ENCODE measurements at regions not wholly inside any gene's neighbourhood (a gene's known extent, or its start where the extent isn't known, plus 50 kb on each side); places are given as distances from the start of the nearest gene placed in this dataset.

DNA sequence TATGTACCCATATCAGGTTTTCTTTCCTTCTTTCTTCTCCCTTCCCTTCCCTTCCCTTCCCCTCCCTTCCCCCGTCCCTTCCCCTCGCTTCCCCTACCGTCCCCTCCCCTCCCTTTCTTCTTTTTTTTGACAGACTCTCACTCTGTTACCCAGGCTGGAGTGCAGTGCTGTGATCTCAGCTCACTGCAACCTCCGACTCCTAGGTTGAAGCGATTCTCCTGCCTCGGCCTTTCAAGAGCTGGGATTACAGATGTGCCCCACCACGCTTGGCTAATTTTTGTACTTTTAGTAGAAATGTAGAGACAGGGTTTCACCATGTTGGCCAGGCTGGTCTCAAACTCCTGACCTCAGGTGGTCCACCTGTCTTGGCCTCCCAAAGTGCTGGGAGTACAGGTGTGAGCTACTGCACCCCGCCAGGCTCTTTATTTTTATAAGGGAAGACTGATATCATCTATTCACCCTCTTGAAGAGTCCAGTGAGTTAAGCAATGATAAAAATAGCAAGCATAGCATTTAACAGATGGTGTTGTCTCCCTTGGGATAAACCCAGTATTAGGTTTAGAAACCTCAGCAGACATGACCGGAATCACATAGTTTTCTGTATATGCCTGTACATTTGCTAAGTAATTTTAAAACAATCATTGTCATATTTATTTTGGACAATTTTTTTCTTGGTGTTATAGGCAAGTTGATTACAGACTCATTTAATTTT is 888.4 kb downstream of the TRIB2 start:
- H3K4me1 ChIP-seq (ENCODE audit: control extremely low read depth in 1 of 4, control insufficient read depth in 4 of 4, insufficient read depth in 4 of 4, low read length in 3 of 4), result no peaks in the 10 kb centered on the region
- H3K4me3 ChIP-seq (ENCODE audit: control insufficient read depth in 1 of 7, extremely low read depth in 1 of 7, insufficient read depth in 4 of 7, low read depth in 2 of 7, low read length in 6 of 7), result no peak overlapping the region
- H3K9me3 ChIP-seq (ENCODE audit: control extremely low read depth in 1 of 5, control insufficient read depth in 4 of 5, insufficient read depth in 2 of 5, low read depth in 1 of 5, low read length in 4 of 5), result no peaks in the 10 kb centered on the region
- H3K27me3 ChIP-seq (replicated peaks in 2 of 5; ENCODE audit: control insufficient read depth in 4 of 5, insufficient read depth in 5 of 5, low read length in 4 of 5), result no peaks in the 10 kb centered on the region
- no peak for DNase-seq
- no peaks in the 10 kb centered on the region for H3K36me3 ChIP-seq (ENCODE audit: control insufficient read depth in 4 of 4, insufficient read depth in 4 of 4, low read length in 3 of 4)
- WGBS (ENCODE audit: insufficient coverage), result 94% methylated on average over 7 of the region's 9 CpGs
- ChIA-PET CTCF (no interaction called here), POLR2A (no interaction called here)
- H3K27ac ChIP-seq (ENCODE audit: insufficient read depth in 1 of 2, low read depth in 1 of 2, low read length in 2 of 2, poor library complexity in 1 of 2, severe bottlenecking in 2 of 2), result no peak overlapping the region

DNA sequence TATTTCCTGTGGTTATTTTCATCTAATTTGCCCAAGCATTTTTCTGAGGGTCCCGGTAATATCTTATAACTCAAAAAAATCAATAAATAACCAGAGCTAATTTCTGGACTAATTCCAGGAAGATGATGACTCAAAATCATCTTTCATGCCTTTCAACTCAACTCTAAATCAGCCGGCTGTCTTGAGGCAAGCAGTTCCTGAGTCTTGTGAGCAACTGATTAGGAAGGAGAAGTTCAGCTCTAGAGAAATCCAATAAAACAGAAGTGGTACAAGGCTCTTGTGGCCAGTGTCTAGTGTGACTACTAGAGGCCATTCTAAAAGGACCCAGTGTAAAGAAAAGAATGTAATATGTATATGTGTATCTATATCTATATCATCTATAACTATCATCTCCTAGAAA is 890.4 kb downstream of the TRIB2 start:
- Histone ChIP-seq H3K27ac (ENCODE audit: insufficient read depth in 1 of 2, low read depth in 1 of 2, low read length in 2 of 2, poor library complexity in 1 of 2, severe bottlenecking in 2 of 2) (no peak overlapping the region), H3K36me3 (ENCODE audit: control insufficient read depth in 4 of 4, insufficient read depth in 4 of 4, low read length in 3 of 4) (no peaks in the 10 kb centered on the region), H3K9me3 (ENCODE audit: control extremely low read depth in 1 of 5, control insufficient read depth in 4 of 5, insufficient read depth in 2 of 5, low read depth in 1 of 5, low read length in 4 of 5) (no peaks in the 10 kb centered on the region), H3K4me3 (ENCODE audit: control insufficient read depth in 1 of 7, extremely low read depth in 1 of 7, insufficient read depth in 4 of 7, low read depth in 2 of 7, low read length in 6 of 7) (no peak overlapping the region), H3K4me1 (ENCODE audit: control extremely low read depth in 1 of 4, control insufficient read depth in 4 of 4, insufficient read depth in 4 of 4, low read length in 3 of 4) (no peaks in the 10 kb centered on the region), H3K27me3 (replicated peaks in 2 of 5; ENCODE audit: control insufficient read depth in 4 of 5, insufficient read depth in 5 of 5, low read length in 4 of 5) (no peaks in the 10 kb centered on the region)
- ChIA-PET CTCF (no interaction called here), POLR2A (no interaction called here)
- no CpG with 5 or more reads among the region's 2 CpGs for WGBS (ENCODE audit: insufficient coverage)
- no peak for DNase-seq

GRCh38 chr2:13611939-13612338 is 895.2 kb downstream of the TRIB2 start:
- Histone ChIP-seq H3K36me3 (ENCODE audit: control insufficient read depth in 4 of 4, insufficient read depth in 4 of 4, low read length in 3 of 4) (no peaks in the 10 kb centered on the region), H3K9me3 (ENCODE audit: control extremely low read depth in 1 of 5, control insufficient read depth in 4 of 5, insufficient read depth in 2 of 5, low read depth in 1 of 5, low read length in 4 of 5) (no peaks in the 10 kb centered on the region), H3K27ac (ENCODE audit: insufficient read depth in 1 of 2, low read depth in 1 of 2, low read length in 2 of 2, poor library complexity in 1 of 2, severe bottlenecking in 2 of 2) (no peak overlapping the region), H3K4me1 (ENCODE audit: control extremely low read depth in 1 of 4, control insufficient read depth in 4 of 4, insufficient read depth in 4 of 4, low read length in 3 of 4) (no peaks in the 10 kb centered on the region), H3K4me3 (ENCODE audit: control insufficient read depth in 1 of 7, extremely low read depth in 1 of 7, insufficient read depth in 4 of 7, low read depth in 2 of 7, low read length in 6 of 7) (no peak overlapping the region), H3K27me3 (replicated peaks in 2 of 5; ENCODE audit: control insufficient read depth in 4 of 5, insufficient read depth in 5 of 5, low read length in 4 of 5) (no peaks in the 10 kb centered on the region)
- DNase-seq, result no peak
- WGBS (ENCODE audit: insufficient coverage), result 50% methylated on average over 1 of the region's 1 CpG
- CTCF ChIA-PET, result no interaction called here
- POLR2A ChIA-PET, result no interaction called here

DNA sequence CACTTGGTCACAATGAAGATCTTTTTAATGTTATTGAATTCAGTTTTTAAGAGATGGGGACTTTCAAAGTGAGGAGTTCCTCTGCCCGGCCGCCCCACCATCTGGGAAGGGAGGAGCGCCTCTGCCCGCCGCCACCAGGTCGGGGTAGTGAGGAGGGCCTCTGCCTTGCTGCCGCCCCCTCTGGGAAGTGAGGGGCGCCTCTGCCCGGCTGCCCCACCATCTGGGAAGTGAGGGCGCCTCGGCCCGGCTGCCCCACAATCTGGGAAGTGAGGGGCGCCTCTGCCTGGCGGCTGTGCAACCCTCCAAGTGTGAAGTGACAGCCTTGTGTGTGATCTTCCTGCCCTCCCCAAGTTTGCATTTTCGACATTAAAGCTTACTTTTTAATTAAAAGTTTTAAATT is 899.3 kb downstream of the TRIB2 start:
- CTCF ChIA-PET, result no interaction called here
- H3K27me3 ChIP-seq (replicated peaks in 2 of 5; ENCODE audit: control insufficient read depth in 4 of 5, insufficient read depth in 5 of 5, low read length in 4 of 5), result no peaks in the 10 kb centered on the region
- no peak for DNase-seq
- no peaks in the 10 kb centered on the region for H3K36me3 ChIP-seq (ENCODE audit: control insufficient read depth in 4 of 4, insufficient read depth in 4 of 4, low read length in 3 of 4)
- 97% methylated on average over 6 of the region's 15 CpGs for WGBS (ENCODE audit: insufficient coverage)
- no peaks in the 10 kb centered on the region for H3K9me3 ChIP-seq (ENCODE audit: control extremely low read depth in 1 of 5, control insufficient read depth in 4 of 5, insufficient read depth in 2 of 5, low read depth in 1 of 5, low read length in 4 of 5)
- H3K4me1 ChIP-seq (ENCODE audit: control extremely low read depth in 1 of 4, control insufficient read depth in 4 of 4, insufficient read depth in 4 of 4, low read length in 3 of 4), result no peaks in the 10 kb centered on the region
- POLR2A ChIA-PET, result no interaction called here
- no peak overlapping the region for H3K4me3 ChIP-seq (ENCODE audit: control insufficient read depth in 1 of 7, extremely low read depth in 1 of 7, insufficient read depth in 4 of 7, low read depth in 2 of 7, low read length in 6 of 7)
- H3K27ac ChIP-seq (ENCODE audit: insufficient read depth in 1 of 2, low read depth in 1 of 2, low read length in 2 of 2, poor library complexity in 1 of 2, severe bottlenecking in 2 of 2), result no peak overlapping the region

DNA sequence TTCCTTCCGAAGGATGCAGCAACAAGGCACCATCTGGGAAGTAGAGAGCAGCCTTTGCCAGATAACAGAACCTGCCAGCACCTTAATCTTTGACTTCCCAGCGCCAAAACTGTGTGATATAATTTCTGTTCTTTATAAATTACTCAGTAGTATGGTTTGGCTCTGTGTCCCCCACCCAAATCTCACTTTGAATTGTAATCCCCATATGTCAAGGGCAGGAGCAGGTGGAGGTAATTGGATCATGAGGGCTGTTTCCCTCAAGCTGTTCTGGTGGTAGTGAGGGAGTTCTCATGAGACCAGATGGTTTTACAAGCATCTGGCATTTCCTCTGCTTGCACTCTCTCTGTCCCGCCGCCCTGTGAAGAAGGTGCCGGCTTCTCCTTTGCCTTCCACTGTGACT is 899.9 kb downstream of the TRIB2 start:
- CTCF ChIA-PET, result no interaction called here
- Histone ChIP-seq H3K9me3 (ENCODE audit: control extremely low read depth in 1 of 5, control insufficient read depth in 4 of 5, insufficient read depth in 2 of 5, low read depth in 1 of 5, low read length in 4 of 5) (no peaks in the 10 kb centered on the region), H3K27ac (ENCODE audit: insufficient read depth in 1 of 2, low read depth in 1 of 2, low read length in 2 of 2, poor library complexity in 1 of 2, severe bottlenecking in 2 of 2) (no peak overlapping the region), H3K4me1 (ENCODE audit: control extremely low read depth in 1 of 4, control insufficient read depth in 4 of 4, insufficient read depth in 4 of 4, low read length in 3 of 4) (no peaks in the 10 kb centered on the region), H3K36me3 (ENCODE audit: control insufficient read depth in 4 of 4, insufficient read depth in 4 of 4, low read length in 3 of 4) (no peaks in the 10 kb centered on the region), H3K4me3 (ENCODE audit: control insufficient read depth in 1 of 7, extremely low read depth in 1 of 7, insufficient read depth in 4 of 7, low read depth in 2 of 7, low read length in 6 of 7) (no peak overlapping the region), H3K27me3 (replicated peaks in 2 of 5; ENCODE audit: control insufficient read depth in 4 of 5, insufficient read depth in 5 of 5, low read length in 4 of 5) (no peaks in the 10 kb centered on the region)
- POLR2A ChIA-PET, result no interaction called here
- 96% methylated on average over 2 of the region's 5 CpGs for WGBS (ENCODE audit: insufficient coverage)
- DNase-seq, result no peak

- WGBS (ENCODE audit: insufficient coverage), result no CpG with 5 or more reads among the region's 1 CpG
- ChIA-PET POLR2A (no interaction called here), CTCF (no interaction called here)
- Histone ChIP-seq H3K4me3 (ENCODE audit: control insufficient read depth in 1 of 7, extremely low read depth in 1 of 7, insufficient read depth in 4 of 7, low read depth in 2 of 7, low read length in 6 of 7) (no peak overlapping the region), H3K36me3 (ENCODE audit: control insufficient read depth in 4 of 4, insufficient read depth in 4 of 4, low read length in 3 of 4) (no peaks in the 10 kb centered on the region), H3K27me3 (replicated peaks in 2 of 5; ENCODE audit: control insufficient read depth in 4 of 5, insufficient read depth in 5 of 5, low read length in 4 of 5) (no peaks in the 10 kb centered on the region), H3K9me3 (ENCODE audit: control extremely low read depth in 1 of 5, control insufficient read depth in 4 of 5, insufficient read depth in 2 of 5, low read depth in 1 of 5, low read length in 4 of 5) (no peaks in the 10 kb centered on the region), H3K27ac (ENCODE audit: insufficient read depth in 1 of 2, low read depth in 1 of 2, low read length in 2 of 2, poor library complexity in 1 of 2, severe bottlenecking in 2 of 2) (no peak overlapping the region), H3K4me1 (ENCODE audit: control extremely low read depth in 1 of 4, control insufficient read depth in 4 of 4, insufficient read depth in 4 of 4, low read length in 3 of 4) (peaks cover 0 to 5% (median 0%) of the 10 kb centered on the region in 4 experiments)
- no peak for DNase-seq
Measured at GRCh38 chr2:13628122-13628521, 911.4 kb downstream of the TRIB2 start.

GRCh38 chr2:13638181-13638580 is 921.4 kb downstream of the TRIB2 start:
- Histone ChIP-seq H3K4me1 (ENCODE audit: control extremely low read depth in 1 of 4, control insufficient read depth in 4 of 4, insufficient read depth in 4 of 4, low read length in 3 of 4) (no peaks in the 10 kb centered on the region), H3K4me3 (ENCODE audit: control insufficient read depth in 1 of 7, extremely low read depth in 1 of 7, insufficient read depth in 4 of 7, low read depth in 2 of 7, low read length in 6 of 7) (no peak overlapping the region), H3K36me3 (ENCODE audit: control insufficient read depth in 4 of 4, insufficient read depth in 4 of 4, low read length in 3 of 4) (no peaks in the 10 kb centered on the region), H3K27ac (ENCODE audit: insufficient read depth in 1 of 2, low read depth in 1 of 2, low read length in 2 of 2, poor library complexity in 1 of 2, severe bottlenecking in 2 of 2) (no peak overlapping the region), H3K9me3 (ENCODE audit: control extremely low read depth in 1 of 5, control insufficient read depth in 4 of 5, insufficient read depth in 2 of 5, low read depth in 1 of 5, low read length in 4 of 5) (no peaks in the 10 kb centered on the region), H3K27me3 (replicated peaks in 2 of 5; ENCODE audit: control insufficient read depth in 4 of 5, insufficient read depth in 5 of 5, low read length in 4 of 5) (no peaks in the 10 kb centered on the region)
- ChIA-PET CTCF (no interaction called here), POLR2A (no interaction called here)
- WGBS (ENCODE audit: insufficient coverage), result 95% methylated on average over 2 of the region's 2 CpGs
- DNase-seq, result no peak

Data from common myeloid progenitor, CD34-positive (primary cell).